GM12891 (cell line): ENCODE measurements at regions not wholly inside any gene's neighbourhood (a gene's known extent, or its start where the extent isn't known, plus 50 kb on each side); places are given as distances from the start of the nearest gene placed in this dataset.

ENCODE experiments used
- PAX5 ChIP-seq: IDR thresholded peaks from 2 replicates; pipeline ENCODE4 v1.6.1; 2011; ENCODE audit warnings: low read length, moderate library complexity, mild to moderate bottlenecking; ENCODE audit not compliant: insufficient read depth, severe bottlenecking
- POLR2A ChIP-seq: IDR thresholded peaks from 2 replicates; pipeline ENCODE4 v1.6.1; 2011; ENCODE audit warnings: low read depth, low read length, control low read depth
- POLR2AphosphoS5 ChIP-seq: IDR thresholded peaks from 2 replicates; pipeline ENCODE4 v1.6.1; 2011; ENCODE audit warnings: low read depth, low read length, control low read depth
- POU2F2 ChIP-seq: IDR thresholded peaks from 2 replicates; pipeline ENCODE4 v1.6.1; 2011; ENCODE audit warnings: low read depth, mild to moderate bottlenecking, control low read depth, low read length, moderate library complexity
- TAF1 ChIP-seq: IDR thresholded peaks from 2 replicates; pipeline ENCODE4 v1.6.1; 2011; ENCODE audit warnings: low read depth, low read length, control low read depth

DNA sequence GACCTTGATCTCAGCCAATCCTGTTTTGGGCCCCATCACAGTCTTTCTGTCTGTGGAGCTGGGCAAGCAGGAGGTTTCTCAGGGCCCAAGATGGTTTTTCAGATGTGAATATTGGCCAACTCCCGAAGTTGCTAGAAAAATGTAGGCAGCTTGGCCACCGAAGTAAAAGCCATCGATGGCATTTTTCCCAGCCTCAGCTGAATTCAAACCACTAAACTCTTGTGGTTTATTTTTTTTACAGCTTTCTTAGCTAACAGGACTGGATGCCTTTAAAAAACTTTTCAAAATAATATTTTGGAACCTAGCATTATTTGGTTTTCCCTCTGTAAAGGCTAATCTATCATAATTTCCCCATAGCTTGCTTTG, 102.5 kb upstream of the ERCC6L2 start:
- TF ChIP-seq POLR2A (no peak), PAX5 (no peak), POLR2AphosphoS5 (no peak), TAF1 (no peak), POU2F2 (no peak)
